ENCODE measurements at regions not wholly inside any gene's neighbourhood (a gene's known extent, or its start where the extent isn't known, plus 50 kb on each side); places are given as distances from the start of the nearest gene placed in this dataset.

GRCh38 chr13:89686171-89686570 lies 1661.3 kb upstream of the MIR17HG start:
- POLR2A ChIA-PET = no interaction called here
- no TSS peak for BruUV-seq (replicated peaks)

DNA sequence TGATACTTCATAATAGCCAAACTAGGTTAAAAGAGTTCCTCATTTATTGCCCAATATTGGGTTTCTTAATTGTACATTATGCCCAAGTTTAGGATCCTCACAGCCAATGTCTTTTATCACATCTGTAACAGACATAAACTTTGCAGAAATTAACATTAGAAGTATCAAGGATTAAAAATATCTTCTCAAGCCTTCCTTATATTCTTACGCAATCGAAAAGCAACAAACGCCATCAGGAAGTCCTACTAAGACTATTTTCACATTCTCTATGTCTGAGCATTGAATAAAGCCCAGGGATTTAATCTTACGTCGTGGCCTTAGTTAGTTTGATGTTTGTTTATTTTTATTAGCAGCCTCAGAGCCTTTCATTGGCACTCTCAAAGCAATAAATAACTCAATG lies 1660.4 kb upstream of the MIR17HG start:
- no peaks in the 10 kb centered on the region; a peak in 1 of 4 replicates for H3K9me3 ChIP-seq (ENCODE audit: control insufficient read depth in 1 of 2, insufficient read depth in 1 of 2, low read depth in 1 of 2, low read length in 2 of 2)
- H3K27ac ChIP-seq (ENCODE audit: low read depth, low read length) = no peak overlapping the region
- ChIA-PET RAD21 (ENCODE audit: low non-redundant PET in 1 of 2, low total read pairs in 2 of 2, uncharacterized antibody in 2 of 2, unreplicated experiment in 2 of 2) (no interaction called here), POLR2A (no interaction called here), CTCF (no interaction called here)
- H3K36me3 ChIP-seq (ENCODE audit: control insufficient read depth in 1 of 2, insufficient read depth in 2 of 2, low read length in 2 of 2) = no peaks in the 10 kb centered on the region
- H4K20me1 ChIP-seq (ENCODE audit: insufficient read depth) = no peaks in the 10 kb centered on the region
- DNase-seq (ENCODE audit: low read depth, low spot score) = no peak
- H3K9me2 ChIP-seq (ENCODE audit: insufficient read depth) = no peaks in the 10 kb centered on the region
- H3K4me2 ChIP-seq (ENCODE audit: low read length) = no peak overlapping the region
- no peak overlapping the region for H3K4me3 ChIP-seq (replicated peaks in 1 of 2; ENCODE audit: low read depth in 1 of 2, low read length in 2 of 2)
- intact Hi-C loops (cut with micrococcal nuclease) = no loop called here
- H3K79me2 ChIP-seq (ENCODE audit: insufficient read depth, low read length) = no peaks in the 10 kb centered on the region
- no peak for ATAC-seq
- TF ChIP-seq CBX3 (IDR thresholded peaks at IDR 0.05; ENCODE audit: low read depth) = no peak
- no peak for TF ChIP-seq YY1 (IDR thresholded peaks at IDR 0.05; ENCODE audit: extremely low read depth, insufficient replicate concordance, low read depth, low read length)
- TF ChIP-seq SRF (IDR thresholded peaks at IDR 0.05; ENCODE audit: low read depth) = no peak
- TF ChIP-seq, protein P1, sequence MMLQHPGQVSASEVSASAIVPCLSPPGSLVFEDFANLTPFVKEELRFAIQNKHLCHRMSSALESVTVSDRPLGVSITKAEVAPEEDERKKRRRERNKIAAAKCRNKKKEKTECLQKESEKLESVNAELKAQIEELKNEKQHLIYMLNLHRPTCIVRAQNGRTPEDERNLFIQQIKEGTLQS (IDR thresholded peaks at IDR 0.05) = no peak
- no peak for TF ChIP-seq SIN3A (IDR thresholded peaks at IDR 0.05; ENCODE audit: low read depth)
- TF ChIP-seq CEBPB (IDR thresholded peaks at IDR 0.05; ENCODE audit: low read depth) = no peak
- TF ChIP-seq, protein P2, sequence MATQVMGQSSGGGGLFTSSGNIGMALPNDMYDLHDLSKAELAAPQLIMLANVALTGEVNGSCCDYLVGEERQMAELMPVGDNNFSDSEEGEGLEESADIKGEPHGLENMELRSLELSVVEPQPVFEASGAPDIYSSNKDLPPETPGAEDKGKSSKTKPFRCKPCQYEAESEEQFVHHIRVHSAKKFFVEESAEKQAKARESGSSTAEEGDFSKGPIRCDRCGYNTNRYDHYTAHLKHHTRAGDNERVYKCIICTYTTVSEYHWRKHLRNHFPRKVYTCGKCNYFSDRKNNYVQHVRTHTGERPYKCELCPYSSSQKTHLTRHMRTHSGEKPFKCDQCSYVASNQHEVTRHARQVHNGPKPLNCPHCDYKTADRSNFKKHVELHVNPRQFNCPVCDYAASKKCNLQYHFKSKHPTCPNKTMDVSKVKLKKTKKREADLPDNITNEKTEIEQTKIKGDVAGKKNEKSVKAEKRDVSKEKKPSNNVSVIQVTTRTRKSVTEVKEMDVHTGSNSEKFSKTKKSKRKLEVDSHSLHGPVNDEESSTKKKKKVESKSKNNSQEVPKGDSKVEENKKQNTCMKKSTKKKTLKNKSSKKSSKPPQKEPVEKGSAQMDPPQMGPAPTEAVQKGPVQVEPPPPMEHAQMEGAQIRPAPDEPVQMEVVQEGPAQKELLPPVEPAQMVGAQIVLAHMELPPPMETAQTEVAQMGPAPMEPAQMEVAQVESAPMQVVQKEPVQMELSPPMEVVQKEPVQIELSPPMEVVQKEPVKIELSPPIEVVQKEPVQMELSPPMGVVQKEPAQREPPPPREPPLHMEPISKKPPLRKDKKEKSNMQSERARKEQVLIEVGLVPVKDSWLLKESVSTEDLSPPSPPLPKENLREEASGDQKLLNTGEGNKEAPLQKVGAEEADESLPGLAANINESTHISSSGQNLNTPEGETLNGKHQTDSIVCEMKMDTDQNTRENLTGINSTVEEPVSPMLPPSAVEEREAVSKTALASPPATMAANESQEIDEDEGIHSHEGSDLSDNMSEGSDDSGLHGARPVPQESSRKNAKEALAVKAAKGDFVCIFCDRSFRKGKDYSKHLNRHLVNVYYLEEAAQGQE (IDR thresholded peaks at IDR 0.05; ENCODE audit: low read depth) = no peak
- TF ChIP-seq POLR2A (IDR thresholded peaks at IDR 0.05; ENCODE audit: borderline replicate concordance, extremely low read depth, insufficient read depth, insufficient read length) = no peak
- no peak for TF ChIP-seq SP1 (IDR thresholded peaks at IDR 0.05; ENCODE audit: low read depth)
- TF ChIP-seq ZFX (IDR thresholded peaks at IDR 0.05) = no peak
- TF ChIP-seq EZH2phosphoT487 (IDR thresholded peaks at IDR 0.05; ENCODE audit: borderline replicate concordance) = no peak
- H3K27me3 ChIP-seq (ENCODE audit: insufficient read depth, low read length) = no peaks in the 10 kb centered on the region
- BruUV-seq (replicated peaks) = no TSS peak
- no peaks in the 10 kb centered on the region for H3K4me1 ChIP-seq (ENCODE audit: control insufficient read depth in 1 of 2, insufficient read depth in 2 of 2, low read length in 2 of 2)
- no peak overlapping the region for H3K9ac ChIP-seq (ENCODE audit: low read length)
- no peak overlapping the region for H2AFZ ChIP-seq (ENCODE audit: low read depth, low read length, poor library complexity, severe bottlenecking)

More at GRCh38 chr13:89686171-89686570, 1661.3 kb upstream of the MIR17HG start:
- no peak overlapping the region for H3K27ac ChIP-seq (ENCODE audit: low read depth, low read length)
- H3K9me2 ChIP-seq (ENCODE audit: insufficient read depth) = no peaks in the 10 kb centered on the region
- H4K20me1 ChIP-seq (ENCODE audit: insufficient read depth) = no peaks in the 10 kb centered on the region
- H3K79me2 ChIP-seq (ENCODE audit: insufficient read depth, low read length) = no peaks in the 10 kb centered on the region
- H3K36me3 ChIP-seq (ENCODE audit: control insufficient read depth in 1 of 2, insufficient read depth in 2 of 2, low read length in 2 of 2) = no peaks in the 10 kb centered on the region
- H3K4me3 ChIP-seq (replicated peaks in 1 of 2; ENCODE audit: low read depth in 1 of 2, low read length in 2 of 2) = no peak overlapping the region
- ChIA-PET CTCF (no interaction called here), RAD21 (ENCODE audit: low non-redundant PET in 1 of 2, low total read pairs in 2 of 2, uncharacterized antibody in 2 of 2, unreplicated experiment in 2 of 2) (no interaction called here)
- H3K9me3 ChIP-seq (ENCODE audit: control insufficient read depth in 1 of 2, insufficient read depth in 1 of 2, low read depth in 1 of 2, low read length in 2 of 2) = no peaks in the 10 kb centered on the region; a peak in 1 of 4 replicates
- ATAC-seq = no peak
- intact Hi-C loops (cut with micrococcal nuclease) = no loop called here
- no peak overlapping the region for H2AFZ ChIP-seq (ENCODE audit: low read depth, low read length, poor library complexity, severe bottlenecking)
- no peaks in the 10 kb centered on the region for H3K4me1 ChIP-seq (ENCODE audit: control insufficient read depth in 1 of 2, insufficient read depth in 2 of 2, low read length in 2 of 2)
- H3K27me3 ChIP-seq (ENCODE audit: insufficient read depth, low read length) = no peaks in the 10 kb centered on the region
- no peak for TF ChIP-seq ELF1 (IDR thresholded peaks at IDR 0.05; ENCODE audit: borderline replicate concordance, low read depth)
- no peak for TF ChIP-seq YY1 (IDR thresholded peaks at IDR 0.05; ENCODE audit: extremely low read depth, insufficient replicate concordance, low read depth, low read length)
- no peak for TF ChIP-seq SIN3A (IDR thresholded peaks at IDR 0.05; ENCODE audit: low read depth)
- no peak for TF ChIP-seq TCF7L2 (IDR thresholded peaks at IDR 0.05; ENCODE audit: borderline replicate concordance, extremely low read depth, insufficient read depth, insufficient read length)
- no peak for TF ChIP-seq SRF (IDR thresholded peaks at IDR 0.05; ENCODE audit: low read depth)
- TF ChIP-seq POLR2AphosphoS5 (IDR thresholded peaks at IDR 0.05; ENCODE audit: low read depth, low read length) = no peak
- TF ChIP-seq, protein P3, sequence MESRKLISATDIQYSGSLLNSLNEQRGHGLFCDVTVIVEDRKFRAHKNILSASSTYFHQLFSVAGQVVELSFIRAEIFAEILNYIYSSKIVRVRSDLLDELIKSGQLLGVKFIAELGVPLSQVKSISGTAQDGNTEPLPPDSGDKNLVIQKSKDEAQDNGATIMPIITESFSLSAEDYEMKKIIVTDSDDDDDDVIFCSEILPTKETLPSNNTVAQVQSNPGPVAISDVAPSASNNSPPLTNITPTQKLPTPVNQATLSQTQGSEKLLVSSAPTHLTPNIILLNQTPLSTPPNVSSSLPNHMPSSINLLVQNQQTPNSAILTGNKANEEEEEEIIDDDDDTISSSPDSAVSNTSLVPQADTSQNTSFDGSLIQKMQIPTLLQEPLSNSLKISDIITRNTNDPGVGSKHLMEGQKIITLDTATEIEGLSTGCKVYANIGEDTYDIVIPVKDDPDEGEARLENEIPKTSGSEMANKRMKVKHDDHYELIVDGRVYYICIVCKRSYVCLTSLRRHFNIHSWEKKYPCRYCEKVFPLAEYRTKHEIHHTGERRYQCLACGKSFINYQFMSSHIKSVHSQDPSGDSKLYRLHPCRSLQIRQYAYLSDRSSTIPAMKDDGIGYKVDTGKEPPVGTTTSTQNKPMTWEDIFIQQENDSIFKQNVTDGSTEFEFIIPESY (IDR thresholded peaks at IDR 0.05; ENCODE audit: extremely low read depth, insufficient replicate concordance, low read length) = no peak
- no peak for DNase-seq (ENCODE audit: low read depth, low spot score)
- no peak overlapping the region for H3K9ac ChIP-seq (ENCODE audit: low read length)
- no peak overlapping the region for H3K4me2 ChIP-seq (ENCODE audit: low read length)

Data from HCT116 (cell line).